HG02884 (cell line): ENCODE measurements at regions not wholly inside any gene's neighbourhood (a gene's known extent, or its start where the extent isn't known, plus 50 kb on each side); places are given as distances from the start of the nearest gene placed in this dataset.
"Not testable (repeated sequence)": the region's sequence is repeated elsewhere in the genome, so short reads cannot be mapped to it uniquely, and the experiment has no call there.

ENCODE experiments used
- ATAC-seq: cut with Tn5 transposase; IDR thresholded peaks from one replicate; pipeline ENCODE4 v1.9.1; 2021; ENCODE audit warnings: mild to moderate bottlenecking, moderate library complexity; ENCODE audit not compliant: unreplicated experiment

DNA sequence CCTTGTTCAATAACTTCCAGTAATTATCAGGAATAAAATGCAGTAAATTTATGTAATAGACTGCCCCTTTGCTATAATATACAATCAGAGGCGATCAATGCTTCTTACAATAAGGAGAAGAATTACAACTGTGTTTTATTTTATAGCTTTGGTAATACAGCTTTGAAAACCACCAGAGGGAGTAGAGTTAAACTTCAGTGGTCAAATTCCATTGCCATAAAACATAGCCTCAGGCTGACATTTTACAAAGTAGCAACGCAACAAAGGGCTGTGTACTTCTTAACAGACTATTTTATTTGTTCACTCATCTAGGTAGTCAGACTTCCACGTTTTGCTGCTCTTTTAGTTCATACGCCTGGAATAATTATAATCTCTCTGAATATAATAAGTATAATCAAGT lies 58.5 kb downstream of the TEX13C start:
- ATAC-seq: no peak

- ATAC-seq: no peak
These were observed 59.1 kb downstream of the TEX13C start for GRCh38 chrX:125378770-125379169.

DNA sequence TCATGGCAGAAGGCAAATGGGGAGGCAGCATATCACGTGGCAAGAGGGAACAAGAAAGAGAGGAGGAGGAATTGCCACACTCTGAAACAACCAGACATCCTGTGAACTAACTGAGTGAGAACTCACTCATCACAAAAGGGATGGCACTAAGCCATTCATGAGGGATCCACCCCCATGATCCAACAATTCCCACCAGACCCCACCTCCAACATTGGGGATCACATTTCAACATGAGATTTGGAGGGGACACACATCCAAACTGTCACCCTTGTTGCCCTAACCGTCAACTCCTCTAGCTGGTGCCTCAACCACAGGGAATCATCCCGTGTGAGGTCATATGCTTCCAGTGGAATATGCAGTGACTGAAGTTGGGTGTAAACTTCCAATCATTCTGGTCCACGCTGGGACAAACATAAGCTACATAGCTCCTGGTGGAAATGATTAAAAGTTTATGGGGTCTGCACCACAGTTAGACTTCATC lies 62.5 kb downstream of the TEX13C start:
- ATAC-seq: no peak

DNA sequence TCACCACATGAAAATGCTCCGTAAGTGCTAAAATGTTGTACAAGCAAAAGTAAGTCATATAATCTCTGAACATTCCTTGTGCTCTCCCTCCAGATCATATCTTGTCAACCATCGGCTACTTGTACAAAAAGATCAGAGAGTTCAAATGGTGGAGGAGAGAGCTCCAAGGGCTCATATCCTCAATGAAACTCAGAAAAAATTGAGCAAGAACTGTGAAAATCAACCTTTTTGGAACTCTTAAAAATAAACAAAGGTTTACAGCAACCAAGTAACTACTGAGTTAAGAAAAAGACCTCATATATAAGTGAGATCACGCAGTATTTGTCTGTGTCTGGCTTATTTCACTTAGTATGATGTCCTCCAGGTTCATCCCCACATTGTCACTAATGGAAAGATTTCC lies 63.2 kb downstream of the TEX13C start:
- ATAC-seq: no peak

DNA sequence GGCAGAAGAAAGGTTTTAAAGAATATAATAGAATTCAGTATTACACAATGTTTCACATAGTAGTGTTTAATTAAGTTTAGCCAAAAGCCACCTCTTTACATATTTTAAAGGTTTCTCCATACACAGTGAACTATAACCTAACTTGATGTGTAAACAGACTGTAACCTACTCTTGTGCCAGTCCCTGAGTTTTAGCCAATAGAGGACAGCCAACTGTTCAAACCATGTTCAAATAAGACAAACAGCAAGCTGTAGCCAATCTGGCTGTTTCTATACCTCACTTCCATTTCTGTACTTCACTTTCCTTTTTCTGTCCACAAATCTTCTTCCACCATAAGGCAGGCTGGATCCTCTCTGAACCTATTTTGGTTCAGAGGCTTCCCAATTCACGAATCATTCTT lies 65.2 kb downstream of the TEX13C start:
- ATAC-seq: no peak

- ATAC-seq: no peak
These were observed 68.3 kb downstream of the TEX13C start for GRCh38 chrX:125387945-125388344.

- no peak for ATAC-seq
These were observed 74.8 kb downstream of the TEX13C start for GRCh38 chrX:125394449-125394848.

- ATAC-seq: no peak
These were observed 76.0 kb downstream of the TEX13C start for GRCh38 chrX:125395626-125396025.

GRCh38 chrX:125398959-125399440 lies 79.3 kb downstream of the TEX13C start:
- ATAC-seq: no peak

GRCh38 chrX:125402807-125403206 lies 83.1 kb downstream of the TEX13C start:
- no peak for ATAC-seq

- ATAC-seq: no peak
These were observed 85.0 kb downstream of the TEX13C start for GRCh38 chrX:125404667-125405160.

- no peak for ATAC-seq
These were observed 85.7 kb downstream of the TEX13C start for GRCh38 chrX:125405339-125405738.

DNA sequence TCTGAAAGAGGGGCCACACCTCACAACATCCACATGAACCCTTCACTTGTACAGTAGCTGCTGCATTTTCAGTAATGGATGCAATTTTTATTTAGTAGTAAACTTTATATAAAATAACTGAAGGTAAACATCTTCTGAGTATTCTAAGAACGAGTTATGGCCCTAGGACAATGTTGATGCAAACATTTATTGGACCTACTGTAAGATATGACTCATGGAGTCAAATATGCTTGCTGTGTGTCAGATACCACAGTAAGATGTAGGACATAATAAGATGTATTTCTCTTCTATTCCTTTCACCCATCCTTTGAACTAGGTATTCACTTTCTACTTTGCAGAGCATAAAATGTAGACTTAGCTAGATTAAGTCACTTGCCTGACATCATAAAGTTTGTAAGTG lies 87.6 kb downstream of the TEX13C start:
- ATAC-seq: no peak

- no peak for ATAC-seq
These were observed 101.1 kb downstream of the TEX13C start for GRCh38 chrX:125420809-125421208.

DNA sequence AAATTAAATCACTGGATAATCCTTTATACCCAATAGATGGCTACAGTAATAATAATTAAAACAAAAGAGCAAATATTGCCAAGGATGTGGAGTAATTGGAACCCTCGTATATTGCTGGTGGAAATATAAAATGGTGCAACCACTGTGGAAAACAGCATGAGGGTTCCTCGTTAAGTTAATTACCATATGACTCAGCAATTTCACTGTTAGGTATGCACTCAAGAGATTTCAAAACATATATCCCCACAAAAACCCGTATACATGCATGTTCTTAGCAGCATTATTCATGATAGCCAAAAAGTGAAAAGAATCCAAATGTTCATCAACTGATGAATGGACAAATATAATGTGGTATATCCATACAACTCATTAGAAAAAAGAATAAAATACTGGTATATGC lies 103.3 kb downstream of the TEX13C start:
- ATAC-seq: no peak

DNA sequence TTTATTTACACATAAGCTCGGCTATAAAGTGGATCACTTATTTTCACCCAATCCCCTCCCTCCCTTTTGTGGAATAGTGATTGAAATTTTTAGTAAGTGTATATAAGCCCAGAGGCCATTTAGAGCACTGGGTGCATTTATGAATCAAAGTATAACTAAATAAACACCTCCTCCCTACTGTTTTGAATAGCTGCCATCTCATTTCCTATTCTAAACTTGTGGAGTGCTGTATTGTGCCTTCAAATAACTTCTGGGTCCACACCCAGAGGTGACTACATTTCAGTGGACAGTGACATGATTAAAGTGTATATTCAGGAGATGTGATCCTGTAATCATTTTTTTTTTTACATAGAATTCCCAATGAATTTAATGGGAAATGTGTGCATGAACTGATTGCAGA lies 104.9 kb downstream of the TEX13C start:
- no peak for ATAC-seq

GRCh38 chrX:125436855-125437254 lies 117.2 kb downstream of the TEX13C start:
- no peak for ATAC-seq

- no peak for ATAC-seq
These were observed 119.7 kb downstream of the TEX13C start for GRCh38 chrX:125439194-125439849.

DNA sequence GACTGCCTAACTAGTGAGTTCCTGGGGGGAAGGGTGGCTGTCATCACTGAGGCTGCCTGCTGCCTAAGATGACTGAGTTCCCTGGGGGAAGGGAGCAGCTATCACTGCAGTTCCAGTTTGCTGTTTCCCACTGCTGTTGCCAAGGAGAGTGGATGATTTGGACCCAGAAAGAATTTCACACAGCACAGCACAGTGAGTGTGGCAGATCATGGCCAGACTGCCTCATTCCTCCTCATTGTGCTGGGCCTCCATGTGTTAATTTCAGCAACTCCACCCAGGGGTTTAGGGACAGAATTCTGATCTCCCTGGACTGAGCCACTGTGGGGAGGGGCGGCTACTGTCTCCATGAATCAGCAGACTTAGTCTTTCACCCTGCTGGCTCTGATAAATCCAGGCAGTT lies 125.0 kb downstream of the TEX13C start:
- no peak for ATAC-seq

- no peak for ATAC-seq
These were observed 155.8 kb downstream of the TEX13C start for GRCh38 chrX:125475482-125475881.

- ATAC-seq: no peak
These were observed 172.8 kb downstream of the TEX13C start for GRCh38 chrX:125492439-125492838.

DNA sequence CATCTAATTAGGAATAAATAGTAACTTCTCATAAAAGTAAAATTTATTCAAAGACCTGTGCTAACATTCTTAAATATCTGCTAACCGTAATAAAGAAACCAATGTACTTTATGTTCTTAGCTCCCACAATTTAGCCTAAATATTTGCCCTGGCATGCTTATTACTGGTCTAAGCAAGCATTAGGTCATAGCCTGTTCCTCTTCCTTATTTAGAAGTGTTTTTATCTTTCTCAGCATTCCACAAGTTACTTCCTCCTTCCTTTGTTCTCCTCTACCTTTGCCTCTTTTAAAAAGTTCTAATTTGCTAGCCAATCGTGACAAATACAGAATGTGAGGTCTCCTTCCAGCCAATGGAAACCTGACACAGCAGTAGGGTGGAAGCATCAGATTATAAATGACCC lies 173.3 kb downstream of the TEX13C start:
- ATAC-seq: not testable (repeated sequence)

DNA sequence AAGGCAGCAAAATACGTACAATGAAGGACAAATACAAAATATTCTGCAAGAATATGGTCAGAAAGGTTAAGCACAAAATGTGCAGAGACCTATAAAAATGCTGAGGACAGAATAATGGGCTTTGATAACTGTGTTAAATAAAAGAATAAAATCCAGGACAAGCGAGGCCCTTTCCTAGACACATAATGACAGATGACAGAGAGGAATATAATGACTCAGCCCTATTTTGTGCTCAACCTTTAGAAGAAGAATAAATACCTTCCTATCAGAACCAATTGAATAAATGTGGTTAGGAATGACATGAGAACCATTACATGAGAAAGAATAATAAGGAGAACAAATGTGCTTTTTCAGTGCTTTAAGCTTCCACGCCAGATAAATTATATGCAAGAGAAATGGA lies 178.0 kb downstream of the TEX13C start:
- no peak for ATAC-seq
